A673 (cell line): ENCODE measurements at regions not wholly inside any gene's neighbourhood (a gene's known extent, or its start where the extent isn't known, plus 50 kb on each side); places are given as distances from the start of the nearest gene placed in this dataset.

Experiments used
- BruUV-seq: library from RNA; stranded (reverse); fragments of 400-500 nt; replicated peaks from 2 replicates; lab custom pipeline; 2021; lab: Mats Ljungman, UMichigan
- CTCF ChIA-PET: fragments of 300-600 bp; sonication (Branson Sonifier 250); formaldehyde crosslinking; loops from one replicate; lab custom pipeline; 2022; ENCODE audit warnings: antibody characterized with exemption; lab: Charles Lee
- POLR2A ChIA-PET: fragments of 300-600 bp; sonication (Branson Sonifier 250); formaldehyde crosslinking; loops from one replicate; lab custom pipeline; 2022; ENCODE audit warnings: antibody characterized with exemption; ENCODE audit not compliant: low non-redundant PET; lab: Charles Lee
- DNase-seq: peaks from one replicate; pipeline ENCODE4 v3.0.0-alpha.2; 2015; ENCODE audit warnings: low spot score
- H3K27ac ChIP-seq: fragments of 200-600 bp; sonication (generic); 2 replicates; pipeline ENCODE4 v1.5.1; 2016; ENCODE audit warnings: mixed run types, low read depth, mild to moderate bottlenecking, mixed read lengths, antibody characterized with exemption, low read length; ENCODE audit not compliant: poor library complexity, severe bottlenecking
- H3K27me3 ChIP-seq: fragments of 200-600 bp; sonication (generic); replicated peaks from 2 replicates; pipeline ENCODE4 v1.6.1; 2017; ENCODE audit warnings: mixed run types, low read depth, mild to moderate bottlenecking, mixed read lengths, antibody characterized with exemption, low read length; ENCODE audit not compliant: insufficient read depth, poor library complexity
- H3K36me3 ChIP-seq: fragments of 200-600 bp; sonication (generic); 2 replicates; pipeline ENCODE4 v1.6.1; 2016; ENCODE audit warnings: mixed run types, mild to moderate bottlenecking, mixed read lengths, antibody characterized with exemption, low read length; ENCODE audit not compliant: insufficient read depth, poor library complexity, severe bottlenecking
- H3K4me1 ChIP-seq: fragments of 200-600 bp; sonication (generic); 2 replicates; pipeline ENCODE4 v1.6.1; 2017; ENCODE audit warnings: mixed run types, mild to moderate bottlenecking, mixed read lengths, antibody characterized with exemption, low read length; ENCODE audit not compliant: insufficient read depth, poor library complexity, severe bottlenecking
- H3K4me3 ChIP-seq: fragments of 200-600 bp; sonication (generic); 2 replicates; pipeline ENCODE4 v1.5.1; 2016; ENCODE audit warnings: low read depth, mixed run types, mild to moderate bottlenecking, mixed read lengths, low read length; ENCODE audit not compliant: poor library complexity, severe bottlenecking
- H3K9me3 ChIP-seq: fragments of 200-600 bp; sonication (generic); 2 replicates; pipeline ENCODE4 v1.6.1; 2016; ENCODE audit warnings: mixed run types, low read depth, mild to moderate bottlenecking, mixed read lengths, antibody characterized with exemption, low read length; ENCODE audit not compliant: poor library complexity, severe bottlenecking
- EZH2 ChIP-seq: fragments of 200-600 bp; sonication (generic); IDR thresholded peaks from 2 replicates; pipeline ENCODE4 v1.6.1; 2017; ENCODE audit warnings: borderline replicate concordance, low read depth, mild to moderate bottlenecking, mixed read lengths, antibody characterized with exemption, low read length; ENCODE audit not compliant: poor library complexity, severe bottlenecking
- intact Hi-C: fragments of 100-400 bp; cut with micrococcal nuclease; formaldehyde crosslinking; loops from one replicate; pipeline ENCODE4 v1.10.0; 2022; ENCODE audit not compliant: unreplicated experiment
- TF ChIP-seq, protein P1 (sequence below): fragments of 300-800, 200-600 bp; sonication (generic); conservative IDR thresholded peaks from 2 replicates; pipeline ENCODE4 v1.5.1; 2017; ENCODE audit warnings: low read depth, mild to moderate bottlenecking, antibody characterized with exemption, low read length, moderate library complexity, mixed read lengths

GRCh38 chr6:14827354-14827753, 418.5 kb upstream of the JARID2 start:
- no peak for TF ChIP-seq EZH2
- TF ChIP-seq, protein P1, sequence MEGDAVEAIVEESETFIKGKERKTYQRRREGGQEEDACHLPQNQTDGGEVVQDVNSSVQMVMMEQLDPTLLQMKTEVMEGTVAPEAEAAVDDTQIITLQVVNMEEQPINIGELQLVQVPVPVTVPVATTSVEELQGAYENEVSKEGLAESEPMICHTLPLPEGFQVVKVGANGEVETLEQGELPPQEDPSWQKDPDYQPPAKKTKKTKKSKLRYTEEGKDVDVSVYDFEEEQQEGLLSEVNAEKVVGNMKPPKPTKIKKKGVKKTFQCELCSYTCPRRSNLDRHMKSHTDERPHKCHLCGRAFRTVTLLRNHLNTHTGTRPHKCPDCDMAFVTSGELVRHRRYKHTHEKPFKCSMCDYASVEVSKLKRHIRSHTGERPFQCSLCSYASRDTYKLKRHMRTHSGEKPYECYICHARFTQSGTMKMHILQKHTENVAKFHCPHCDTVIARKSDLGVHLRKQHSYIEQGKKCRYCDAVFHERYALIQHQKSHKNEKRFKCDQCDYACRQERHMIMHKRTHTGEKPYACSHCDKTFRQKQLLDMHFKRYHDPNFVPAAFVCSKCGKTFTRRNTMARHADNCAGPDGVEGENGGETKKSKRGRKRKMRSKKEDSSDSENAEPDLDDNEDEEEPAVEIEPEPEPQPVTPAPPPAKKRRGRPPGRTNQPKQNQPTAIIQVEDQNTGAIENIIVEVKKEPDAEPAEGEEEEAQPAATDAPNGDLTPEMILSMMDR = no peak
- no peak for DNase-seq
- ChIA-PET POLR2A (no interaction called here), CTCF (no interaction called here)
- H3K4me1 ChIP-seq = peaks cover 59% of the 10 kb centered on the region
- no peak overlapping the region for H3K4me3 ChIP-seq
- intact Hi-C loops = no loop called here
- H3K9me3 ChIP-seq = no peaks in the 10 kb centered on the region
- BruUV-seq = no TSS peak
- H3K36me3 ChIP-seq = no peaks in the 10 kb centered on the region
- H3K27ac ChIP-seq = no peak overlapping the region
- H3K27me3 ChIP-seq = no peaks in the 10 kb centered on the region

DNA sequence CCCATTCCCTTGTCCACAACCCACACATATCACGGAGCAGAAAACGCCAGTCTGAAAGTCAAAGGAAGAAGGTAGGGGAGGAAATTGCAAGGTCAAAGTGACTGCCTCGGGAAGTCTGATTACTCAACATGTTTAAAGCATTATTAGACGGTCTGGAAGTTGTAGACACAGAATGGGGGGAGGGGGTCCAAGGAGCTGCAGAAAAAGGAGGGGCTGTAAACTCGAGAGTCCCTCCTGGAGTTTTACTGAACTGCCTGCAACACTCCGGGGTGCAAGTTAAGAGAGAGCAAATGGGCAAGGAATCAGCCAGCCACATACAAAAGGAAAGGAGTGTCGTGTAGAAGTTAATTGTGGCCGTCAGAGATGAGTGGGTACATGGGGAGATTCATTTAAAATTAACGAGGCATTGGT, 417.7 kb upstream of the JARID2 start:
- peaks cover 50% of the 10 kb centered on the region for H3K4me1 ChIP-seq
- no peak overlapping the region for H3K4me3 ChIP-seq
- H3K27ac ChIP-seq = no peak overlapping the region
- no peaks in the 10 kb centered on the region for H3K36me3 ChIP-seq
- no TSS peak for BruUV-seq
- intact Hi-C loops = no loop called here
- no peaks in the 10 kb centered on the region for H3K9me3 ChIP-seq
- TF ChIP-seq EZH2 = no peak
- TF ChIP-seq, protein P1 = no peak
- DNase-seq = no peak
- no peaks in the 10 kb centered on the region for H3K27me3 ChIP-seq
- POLR2A ChIA-PET = no interaction called here
- CTCF ChIA-PET = no interaction called here

DNA sequence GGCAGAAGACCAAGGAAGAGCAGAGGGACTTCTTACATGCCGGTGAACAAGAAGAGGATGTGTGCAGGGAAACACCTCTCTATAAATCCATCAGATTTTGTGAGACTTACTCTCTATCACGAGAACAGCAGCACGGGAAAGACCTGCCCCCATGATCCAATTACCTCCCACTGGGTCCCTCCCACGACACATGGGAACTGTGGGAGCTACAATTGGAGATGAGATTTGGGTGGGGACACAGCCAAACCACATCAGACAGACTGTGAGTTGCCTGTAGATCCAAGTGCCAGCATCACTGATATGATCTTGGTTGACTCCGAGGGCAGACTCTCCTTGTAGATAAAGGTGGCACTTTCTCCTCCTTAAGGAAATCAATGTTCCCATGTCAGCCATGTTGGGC, 414.8 kb upstream of the JARID2 start:
- POLR2A ChIA-PET = no interaction called here
- Histone ChIP-seq H3K4me1 (peaks cover 22% of the 10 kb centered on the region), H3K27me3 (no peaks in the 10 kb centered on the region), H3K36me3 (no peaks in the 10 kb centered on the region), H3K27ac (no peak overlapping the region), H3K4me3 (no peak overlapping the region), H3K9me3 (no peaks in the 10 kb centered on the region)
- intact Hi-C loops = no loop called here
- TF ChIP-seq EZH2 = no peak
- TF ChIP-seq, protein P1 = no peak
- no peak for DNase-seq
- CTCF ChIA-PET = no interaction called here
- no TSS peak for BruUV-seq
